NCI-H526 (cell line): ENCODE measurements at regions not wholly inside any gene's neighbourhood (a gene's known extent, or its start where the extent isn't known, plus 50 kb on each side); places are given as distances from the start of the nearest gene placed in this dataset.

Experiments used
- DNase-seq, 2 experiments: peaks; one replicate each; lab custom pipeline; 2025; lab: John Stamatoyannopoulos, UW

GRCh38 chr14:86990396-86990795, 1002.6 kb downstream of the GALC start:
- DNase-seq: no peak

- peak in 1 of 2 experiments; percentile 19 for DNase-seq
Measured at GRCh38 chr14:86989285-86989684, 1003.7 kb downstream of the GALC start.

- DNase-seq: no peak
Measured at GRCh38 chr14:86987966-86988365, 1005.0 kb downstream of the GALC start.

GRCh38 chr14:86973177-86973576, 1019.8 kb downstream of the GALC start:
- DNase-seq: no peak

- no peak for DNase-seq
Measured at GRCh38 chr14:86971292-86971691, 1021.7 kb downstream of the GALC start.

- peak; percentile 13 to 14 for DNase-seq
Measured at GRCh38 chr14:86961106-86961716, 1031.8 kb downstream of the GALC start.

- DNase-seq: no peak
Measured at GRCh38 chr14:86955771-86956354, 1037.1 kb downstream of the GALC start.

- DNase-seq: no peak
Measured at GRCh38 chr14:86954623-86955022, 1038.4 kb downstream of the GALC start.

GRCh38 chr14:86946446-86946845, 1046.5 kb downstream of the GALC start:
- DNase-seq: no peak

GRCh38 chr14:86944434-86944833, 1048.5 kb downstream of the GALC start:
- peak in 1 of 2 experiments; percentile 1 for DNase-seq

GRCh38 chr14:86943391-86944365, 1049.3 kb downstream of the GALC start:
- DNase-seq: no peak

- DNase-seq: no peak
Measured at GRCh38 chr14:86942936-86943335, 1050.0 kb downstream of the GALC start.

- DNase-seq: no peak
Measured at GRCh38 chr14:86940106-86940505, 1052.9 kb downstream of the GALC start.

GRCh38 chr14:86938320-86938719, 1054.7 kb downstream of the GALC start:
- DNase-seq: no peak

- DNase-seq: no peak
Measured at GRCh38 chr14:86936556-86936955, 1056.4 kb downstream of the GALC start.

GRCh38 chr14:86935241-86935885, 1057.6 kb downstream of the GALC start:
- no peak for DNase-seq

- DNase-seq: no peak
Measured at GRCh38 chr14:86933958-86934595, 1058.9 kb downstream of the GALC start.

- no peak for DNase-seq
Measured at GRCh38 chr14:86933460-86933859, 1059.5 kb downstream of the GALC start.

GRCh38 chr14:86915406-86915805, 1077.6 kb downstream of the GALC start:
- no peak for DNase-seq

GRCh38 chr14:86912709-86913108, 1080.3 kb downstream of the GALC start:
- no peak for DNase-seq

- no peak for DNase-seq
Measured at GRCh38 chr14:86911486-86911885, 1081.5 kb downstream of the GALC start.
